Mesenchymal stem cell (in vitro differentiated cells and primary cell): ENCODE measurements at regions not wholly inside any gene's neighbourhood (a gene's known extent, or its start where the extent isn't known, plus 50 kb on each side); places are given as distances from the start of the nearest gene placed in this dataset.

Source experiments
- DNase-seq: peaks from one replicate; pipeline ENCODE4 v3.0.0-alpha.2; 2013
- H2AFZ ChIP-seq: one replicate; pipeline ENCODE4 v1.6.1; 2013; ENCODE audit warnings: low read depth, mild to moderate bottlenecking, control low read depth, inconsistent platforms, low read length, moderate library complexity
- H2AK5ac ChIP-seq: 2 replicates; pipeline ENCODE4 v1.6.1; 2013; ENCODE audit warnings: low read length, moderate library complexity, mild to moderate bottlenecking, inconsistent platforms; ENCODE audit not compliant: severe bottlenecking
- H2BK120ac ChIP-seq: one replicate; pipeline ENCODE4 v1.6.1; 2013; ENCODE audit warnings: low read depth, mild to moderate bottlenecking, inconsistent platforms, low read length, moderate library complexity
- H2BK12ac ChIP-seq, 2 experiments: one replicate each; pipeline ENCODE4 v1.6.1; 2013; ENCODE audit warnings: inconsistent platforms in 2 of 2, low read length in 2 of 2, mild to moderate bottlenecking in 2 of 2, moderate library complexity in 2 of 2, control low read depth in 1 of 2
- H2BK15ac ChIP-seq: one replicate; pipeline ENCODE4 v1.6.1; 2013; ENCODE audit warnings: mild to moderate bottlenecking, low read depth, inconsistent platforms; ENCODE audit not compliant: poor library complexity, severe bottlenecking
- H2BK5ac ChIP-seq: 2 replicates; pipeline ENCODE4 v1.6.1; 2013; ENCODE audit warnings: low read depth, mild to moderate bottlenecking, low read length, control low read depth, inconsistent platforms; ENCODE audit not compliant: poor library complexity, severe bottlenecking
- H3K14ac ChIP-seq, 2 experiments: one replicate each; pipeline ENCODE4 v1.6.1; 2013; ENCODE audit warnings: inconsistent platforms in 2 of 2, low read length in 2 of 2, control low read depth in 1 of 2, mild to moderate bottlenecking in 1 of 2, moderate library complexity in 1 of 2
- H3K18ac ChIP-seq, 2 experiments: one replicate each; pipeline ENCODE4 v1.6.1; 2013; ENCODE audit warnings: inconsistent platforms in 2 of 2, low read length in 2 of 2, control low read depth in 1 of 2, low read depth in 1 of 2, mild to moderate bottlenecking in 1 of 2
- H3K23ac ChIP-seq, 2 experiments: one replicate each; pipeline ENCODE4 v1.6.1; 2013; ENCODE audit warnings: inconsistent platforms in 2 of 2, low read length in 2 of 2, mild to moderate bottlenecking in 2 of 2, moderate library complexity in 2 of 2, control low read depth in 1 of 2
- H3K27ac ChIP-seq: 2 replicates; pipeline ENCODE4 v1.5.1; 2013; ENCODE audit warnings: mild to moderate bottlenecking, moderate library complexity, low read length, control low read depth, inconsistent platforms; ENCODE audit not compliant: poor library complexity, severe bottlenecking
- H3K27me3 ChIP-seq, 2 experiments: 2 replicates each; pipeline versions ENCODE4 v1.6.1 to v1.7.0; 2013; ENCODE audit warnings: low read length in 2 of 2, mild to moderate bottlenecking in 2 of 2, moderate library complexity in 2 of 2, control low read depth in 1 of 2, inconsistent platforms in 1 of 2; ENCODE audit not compliant: control insufficient read depth in 1 of 2, insufficient read depth in 1 of 2
- H3K36me3 ChIP-seq, 2 experiments: 2 replicates each; pipeline versions ENCODE4 v1.6.1 to v1.7.0; 2013; ENCODE audit warnings: low read length in 2 of 2, control low read depth in 1 of 2, inconsistent platforms in 1 of 2, low read depth in 1 of 2, mild to moderate bottlenecking in 1 of 2; ENCODE audit not compliant: insufficient read depth in 2 of 2, control insufficient read depth in 1 of 2
- H3K4ac ChIP-seq, 2 experiments: one replicate each; pipeline ENCODE4 v1.6.1; 2013; ENCODE audit warnings: inconsistent platforms in 2 of 2, low read length in 2 of 2, mild to moderate bottlenecking in 2 of 2, moderate library complexity in 2 of 2, control low read depth in 1 of 2, low read depth in 1 of 2
- H3K4me1 ChIP-seq: 2 replicates; pipeline ENCODE4 v1.6.1; 2013; ENCODE audit warnings: low read depth, low read length, control low read depth; ENCODE audit not compliant: control insufficient read depth, insufficient read depth
- H3K4me2 ChIP-seq: 2 replicates; pipeline ENCODE4 v1.6.1; 2013; ENCODE audit warnings: low read length, mild to moderate bottlenecking, inconsistent platforms; ENCODE audit not compliant: poor library complexity, severe bottlenecking
- H3K4me3 ChIP-seq, 2 experiments: 2 replicates each; pipeline versions ENCODE4 v1.5.1 to v1.7.0; 2013; ENCODE audit warnings: low read length in 2 of 2, mild to moderate bottlenecking in 2 of 2, control low read depth in 1 of 2, low read depth in 1 of 2; ENCODE audit not compliant: insufficient read depth in 1 of 2
- H3K79me1 ChIP-seq: replicated peaks from 2 replicates; pipeline ENCODE4 v1.6.1; 2013; ENCODE audit warnings: mild to moderate bottlenecking, control low read depth, low read length, inconsistent platforms; ENCODE audit not compliant: poor library complexity, severe bottlenecking
- H3K9ac ChIP-seq: 2 replicates; pipeline ENCODE4 v1.7.0; 2013; ENCODE audit warnings: mild to moderate bottlenecking, low read length, moderate library complexity
- H3K9me3 ChIP-seq: 2 replicates; pipeline ENCODE4 v1.7.0; 2013; ENCODE audit warnings: mild to moderate bottlenecking, low read length; ENCODE audit not compliant: control insufficient read depth
- H4K8ac ChIP-seq: one replicate; pipeline ENCODE4 v1.6.1; 2013; ENCODE audit warnings: inconsistent platforms, mild to moderate bottlenecking, low read length, moderate library complexity
- H4K91ac ChIP-seq: one replicate; pipeline ENCODE4 v1.6.1; 2013; ENCODE audit warnings: mild to moderate bottlenecking, low read length, inconsistent platforms
- WGBS: methylation state at CpG from one replicate; pipeline ENCODE4 v1.1.7; 2013; ENCODE audit warnings: mixed read lengths; 5-methylcytosine and 5-hydroxymethylcytosine counted together

DNA sequence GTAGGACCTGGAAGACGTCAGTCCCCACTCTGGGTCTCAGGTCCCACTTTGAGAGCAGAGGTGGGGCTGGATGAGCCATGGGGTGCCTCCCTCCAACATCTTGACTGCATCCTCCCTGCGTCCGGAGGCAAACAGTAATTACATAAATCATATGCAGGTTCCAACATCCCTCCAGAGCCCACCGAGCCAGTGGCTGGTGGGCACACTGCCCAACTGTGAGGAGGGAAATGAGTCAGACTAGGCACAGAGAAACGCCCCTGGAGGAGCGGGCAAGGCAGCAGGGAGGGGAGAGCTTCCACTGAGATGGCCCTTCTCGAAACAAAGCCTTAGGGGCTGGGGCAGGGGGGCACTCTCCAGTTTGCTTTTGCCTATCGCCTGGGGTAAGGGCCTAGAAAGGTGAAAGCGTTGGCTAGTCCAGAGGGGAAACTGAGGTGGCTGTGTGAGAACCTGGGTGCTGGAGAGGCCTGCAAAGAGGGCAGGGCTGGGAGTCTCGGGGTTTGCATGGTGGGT, 168.2 kb upstream of the MYCN start:
- no peak overlapping the region for H3K27ac ChIP-seq
- H2AK5ac ChIP-seq: no peak overlapping the region
- no peak overlapping the region for H2BK15ac ChIP-seq
- no peaks in the 10 kb centered on the region for H3K9me3 ChIP-seq
- no peak overlapping the region for H4K8ac ChIP-seq
- no peak overlapping the region for H3K23ac ChIP-seq
- H2BK5ac ChIP-seq: no peak overlapping the region
- H3K4ac ChIP-seq: no peak overlapping the region
- WGBS: 81% methylated on average over 8 of the region's 10 CpGs
- H4K91ac ChIP-seq: no peak overlapping the region
- peaks cover 0 to 17% of the 10 kb centered on the region in 2 experiments for H3K27me3 ChIP-seq
- H2AFZ ChIP-seq: no peak overlapping the region
- H3K79me1 ChIP-seq: no peaks in the 10 kb centered on the region
- H3K36me3 ChIP-seq: no peaks in the 10 kb centered on the region
- H2BK120ac ChIP-seq: no peak overlapping the region
- no peak overlapping the region for H3K14ac ChIP-seq
- no peak overlapping the region for H3K4me2 ChIP-seq
- H3K18ac ChIP-seq: no peak overlapping the region
- no peak for DNase-seq
- H3K4me3 ChIP-seq: no peak overlapping the region
- no peaks in the 10 kb centered on the region for H3K4me1 ChIP-seq
- no peak overlapping the region for H2BK12ac ChIP-seq
- no peak overlapping the region for H3K9ac ChIP-seq

DNA sequence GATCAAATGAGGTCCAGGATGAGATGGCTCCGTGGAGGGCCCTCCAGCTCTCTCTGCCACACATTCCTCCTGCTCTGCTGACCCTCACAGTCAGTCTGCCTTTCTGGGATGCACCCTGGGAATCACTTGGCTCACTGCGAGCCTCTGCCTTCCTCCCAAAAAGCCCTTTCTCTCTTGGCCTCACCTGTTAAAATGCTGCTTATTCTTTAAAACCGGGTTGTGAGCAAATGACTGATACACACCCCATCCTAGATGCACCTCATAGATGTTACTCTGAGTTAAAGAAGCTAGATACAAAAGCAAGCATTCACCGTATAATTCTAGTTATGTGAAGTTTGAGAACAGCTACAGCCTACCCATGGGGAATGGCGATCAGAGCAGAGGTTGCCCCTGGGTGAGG, 167.7 kb upstream of the MYCN start:
- Histone ChIP-seq H2BK15ac (no peak overlapping the region), H3K4me1 (no peaks in the 10 kb centered on the region), H2BK120ac (no peak overlapping the region), H2BK5ac (no peak overlapping the region), H2AFZ (no peak overlapping the region), H4K8ac (no peak overlapping the region), H3K4me3 (no peak overlapping the region), H3K4ac (no peak overlapping the region), H3K9ac (no peak overlapping the region), H3K23ac (no peak overlapping the region), H3K4me2 (no peak overlapping the region), H4K91ac (no peak overlapping the region), H3K27me3 (peaks cover 0 to 16% of the 10 kb centered on the region in 2 experiments), H3K27ac (no peak overlapping the region), H2AK5ac (no peak overlapping the region), H3K18ac (no peak overlapping the region), H3K9me3 (no peaks in the 10 kb centered on the region), H2BK12ac (no peak overlapping the region), H3K36me3 (no peaks in the 10 kb centered on the region), H3K14ac (no peak overlapping the region), H3K79me1 (no peaks in the 10 kb centered on the region)
- no peak for DNase-seq
- WGBS: 86% methylated on average over 4 of the region's 5 CpGs

DNA sequence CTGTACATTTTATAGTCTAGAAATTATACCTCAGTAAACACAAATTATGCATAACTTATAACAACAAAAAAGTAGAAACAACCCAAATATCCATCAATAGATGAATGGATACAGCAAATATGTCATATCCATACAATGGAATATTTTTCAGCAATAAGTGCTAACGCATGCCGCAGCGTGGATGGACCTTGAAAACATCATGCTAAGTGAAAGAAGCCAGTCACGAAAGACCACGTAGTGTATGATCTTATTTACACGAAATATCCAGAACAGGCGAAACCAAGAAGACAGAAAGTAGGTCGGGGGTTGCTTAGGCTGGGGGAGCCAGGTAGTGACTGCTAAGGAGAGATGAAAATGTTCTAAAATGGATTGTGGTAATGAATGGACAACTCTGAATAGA, 167.1 kb upstream of the MYCN start:
- Histone ChIP-seq H3K14ac (no peak overlapping the region), H2BK12ac (no peak overlapping the region), H3K4ac (no peak overlapping the region), H3K79me1 (no peaks in the 10 kb centered on the region), H3K27ac (no peak overlapping the region), H3K36me3 (no peaks in the 10 kb centered on the region), H3K9me3 (no peaks in the 10 kb centered on the region), H3K4me3 (no peak overlapping the region), H2BK15ac (no peak overlapping the region), H3K4me1 (no peaks in the 10 kb centered on the region), H2BK5ac (no peak overlapping the region), H3K18ac (no peak overlapping the region), H3K9ac (no peak overlapping the region), H2AK5ac (no peak overlapping the region), H4K8ac (no peak overlapping the region), H3K27me3 (peaks cover 0 to 13% of the 10 kb centered on the region in 2 experiments), H3K4me2 (no peak overlapping the region), H2AFZ (no peak overlapping the region), H2BK120ac (no peak overlapping the region), H3K23ac (no peak overlapping the region), H4K91ac (no peak overlapping the region)
- 75% methylated on average over 8 of the region's 8 CpGs for WGBS
- no peak for DNase-seq

DNA sequence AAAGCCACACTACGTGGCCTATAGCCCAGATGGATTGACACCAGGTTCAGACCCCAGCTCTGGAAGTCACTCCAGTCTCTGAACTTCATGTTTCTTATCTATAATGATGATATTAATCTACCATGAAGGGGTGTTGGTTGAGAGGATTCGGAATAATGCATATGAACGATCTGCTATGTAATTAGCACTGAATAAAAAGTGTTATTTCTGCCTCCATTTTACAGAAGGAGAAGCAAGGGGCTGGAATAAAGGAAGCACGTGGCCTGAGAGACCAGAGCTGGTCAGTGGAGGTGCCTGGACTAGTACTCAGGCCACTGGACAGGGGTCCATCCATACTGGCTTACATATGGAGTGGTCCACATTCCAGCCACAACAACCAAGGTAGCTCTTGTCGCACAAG, 166.5 kb upstream of the MYCN start:
- H4K8ac ChIP-seq: no peak overlapping the region
- H3K79me1 ChIP-seq: no peaks in the 10 kb centered on the region
- no peak overlapping the region for H2BK15ac ChIP-seq
- no peak overlapping the region for H2AFZ ChIP-seq
- no peak overlapping the region for H3K18ac ChIP-seq
- H3K27ac ChIP-seq: no peak overlapping the region
- no peak overlapping the region for H3K14ac ChIP-seq
- H3K36me3 ChIP-seq: no peaks in the 10 kb centered on the region
- no peak overlapping the region for H3K9ac ChIP-seq
- H3K9me3 ChIP-seq: no peaks in the 10 kb centered on the region
- no peak overlapping the region for H2BK120ac ChIP-seq
- H2BK12ac ChIP-seq: no peak overlapping the region
- H3K23ac ChIP-seq: no peak overlapping the region
- H2AK5ac ChIP-seq: no peak overlapping the region
- H4K91ac ChIP-seq: no peak overlapping the region
- no peak overlapping the region for H3K4ac ChIP-seq
- DNase-seq: no peak
- H3K4me3 ChIP-seq: no peak overlapping the region
- H3K4me2 ChIP-seq: no peak overlapping the region
- H3K27me3 ChIP-seq: peaks cover 0 to 13% of the 10 kb centered on the region in 2 experiments
- 52% methylated on average over 2 of the region's 5 CpGs for WGBS
- H3K4me1 ChIP-seq: no peaks in the 10 kb centered on the region
- H2BK5ac ChIP-seq: no peak overlapping the region
